HK-2 (cell line): ENCODE measurements at regions not wholly inside any gene's neighbourhood (a gene's known extent, or its start where the extent isn't known, plus 50 kb on each side); places are given as distances from the start of the nearest gene placed in this dataset.
"Not testable (repeated sequence)": the region's sequence is repeated elsewhere in the genome, so short reads cannot be mapped to it uniquely, and the experiment has no call there.

ENCODE experiments used
- DNase-seq: peaks from one replicate; pipeline ENCODE4 v3.0.0-alpha.2; 2018; ENCODE audit not compliant: unreplicated experiment

DNA sequence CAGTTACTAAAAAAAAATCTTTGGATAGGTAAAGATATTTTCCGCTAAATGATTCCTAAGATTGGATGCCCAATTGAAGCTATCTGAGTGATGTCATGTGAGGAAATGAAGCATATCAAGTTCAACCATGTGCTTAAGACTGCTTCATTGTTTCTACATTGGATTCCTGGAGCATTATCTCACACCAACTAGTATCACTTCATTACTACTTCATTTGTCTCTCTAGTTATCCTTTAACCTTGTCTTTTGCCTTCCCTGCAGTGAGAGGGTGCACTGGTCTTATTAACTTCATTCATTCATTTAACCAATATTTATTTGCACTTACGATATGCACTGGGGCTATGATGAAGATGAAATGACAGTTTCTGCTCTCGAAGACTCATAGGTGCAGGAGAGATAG is 198.1 kb downstream of the SLC38A4 start:
- DNase-seq, result no peak

GRCh38 chr12:46619474-46619873 is 206.3 kb downstream of the SLC38A4 start:
- not testable (repeated sequence) for DNase-seq

- DNase-seq, result not testable (repeated sequence)
These were observed 208.1 kb downstream of the SLC38A4 start for GRCh38 chr12:46617737-46618136.

DNA sequence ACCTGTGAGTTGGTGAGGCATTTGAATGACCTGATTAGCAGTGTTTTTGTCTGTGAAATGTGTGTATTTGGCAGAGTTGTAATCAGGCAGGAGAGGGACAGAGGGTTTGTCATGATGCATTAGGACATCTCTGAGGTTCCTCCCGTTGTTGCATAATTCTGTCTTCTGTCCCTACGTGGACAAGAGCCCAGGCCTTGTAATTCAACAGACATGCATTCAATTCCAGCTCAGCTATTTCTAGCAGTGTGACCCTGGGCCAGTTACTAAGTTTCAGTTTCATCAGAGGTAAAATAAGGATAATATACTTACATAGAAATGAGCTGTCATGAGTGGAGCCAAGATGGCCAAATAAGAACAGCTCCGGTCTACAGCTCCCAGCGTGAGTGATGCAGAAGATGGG is 208.6 kb downstream of the SLC38A4 start:
- no peak for DNase-seq

- no peak for DNase-seq
These were observed 215.0 kb downstream of the SLC38A4 start for GRCh38 chr12:46610754-46611153.

DNA sequence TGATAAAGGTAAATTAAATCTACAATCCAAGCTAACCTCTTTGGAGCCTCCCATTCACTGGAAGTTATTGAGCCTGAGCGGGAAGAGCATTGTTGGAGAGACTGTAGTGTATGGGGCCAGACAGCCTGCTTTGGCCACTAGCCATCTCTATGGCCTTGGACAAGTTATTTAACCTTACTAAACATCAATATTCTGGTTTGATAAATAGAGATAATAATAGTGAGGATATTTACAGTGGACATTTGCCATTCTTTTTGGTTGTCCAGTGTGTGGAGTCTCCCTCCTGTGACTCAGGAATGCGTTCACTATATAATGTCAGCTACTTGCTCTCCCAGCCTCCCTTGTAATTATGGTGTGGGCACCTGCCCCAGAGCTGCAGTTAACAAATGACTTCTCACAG is 216.1 kb downstream of the SLC38A4 start:
- DNase-seq, result no peak

DNA sequence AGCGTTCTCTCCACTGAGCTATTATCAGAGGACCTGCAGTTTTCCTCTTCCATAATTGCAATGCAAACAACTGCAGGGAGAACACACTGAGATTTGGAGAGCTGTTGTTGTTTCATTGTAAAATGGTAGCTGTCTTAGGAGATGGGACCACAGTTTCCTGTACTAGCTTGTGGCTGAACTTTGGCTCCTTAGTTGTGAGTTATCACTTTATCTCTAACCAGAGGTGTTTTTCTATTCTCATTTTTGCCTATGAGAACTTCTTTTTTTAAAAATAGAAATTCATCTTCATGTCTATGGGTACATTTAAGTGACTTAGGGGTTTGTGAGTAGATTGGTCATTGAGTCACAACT is 216.5 kb downstream of the SLC38A4 start:
- no peak for DNase-seq

DNA sequence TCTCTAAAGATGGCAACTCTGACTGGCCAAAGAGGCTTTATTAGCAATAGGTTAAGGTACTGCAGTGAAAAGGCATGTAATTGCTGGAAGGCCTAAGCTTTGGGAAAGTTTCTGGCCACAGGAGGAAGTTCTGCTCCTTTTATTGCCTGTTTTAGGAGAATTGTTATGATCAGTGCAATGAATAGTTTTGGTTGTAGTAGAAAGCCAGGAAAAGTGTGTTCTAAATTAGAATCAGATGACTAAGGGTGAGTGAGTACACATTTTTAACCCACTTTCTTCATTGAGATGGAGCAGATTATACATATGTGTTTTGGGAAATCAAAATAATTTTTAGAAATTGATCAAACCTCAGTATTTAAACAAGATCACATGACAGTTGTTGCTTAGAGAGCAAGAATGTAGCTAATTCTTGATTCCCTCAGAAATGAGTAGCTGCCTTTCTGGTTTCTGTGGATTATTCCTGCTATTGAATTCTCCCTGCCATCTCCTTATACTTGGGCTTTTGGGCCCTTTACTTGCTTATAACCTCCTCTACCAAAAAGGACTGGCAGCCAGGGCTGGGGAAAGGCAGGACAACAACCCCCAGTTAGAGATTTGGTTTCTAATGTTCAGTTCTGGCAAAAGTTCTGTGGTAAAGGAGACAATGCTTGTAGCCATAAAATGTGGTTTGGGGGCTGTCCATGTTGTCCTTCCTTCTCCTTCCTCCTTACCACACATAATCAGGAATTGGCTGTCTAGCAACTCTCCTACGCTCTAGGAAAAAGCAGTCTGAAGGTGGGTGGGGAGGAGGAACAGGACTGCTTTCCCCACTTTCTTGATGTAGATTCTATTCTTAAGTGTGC is 217.1 kb downstream of the SLC38A4 start:
- no peak for DNase-seq

GRCh38 chr12:46604684-46605083 is 221.1 kb downstream of the SLC38A4 start:
- no peak for DNase-seq

DNA sequence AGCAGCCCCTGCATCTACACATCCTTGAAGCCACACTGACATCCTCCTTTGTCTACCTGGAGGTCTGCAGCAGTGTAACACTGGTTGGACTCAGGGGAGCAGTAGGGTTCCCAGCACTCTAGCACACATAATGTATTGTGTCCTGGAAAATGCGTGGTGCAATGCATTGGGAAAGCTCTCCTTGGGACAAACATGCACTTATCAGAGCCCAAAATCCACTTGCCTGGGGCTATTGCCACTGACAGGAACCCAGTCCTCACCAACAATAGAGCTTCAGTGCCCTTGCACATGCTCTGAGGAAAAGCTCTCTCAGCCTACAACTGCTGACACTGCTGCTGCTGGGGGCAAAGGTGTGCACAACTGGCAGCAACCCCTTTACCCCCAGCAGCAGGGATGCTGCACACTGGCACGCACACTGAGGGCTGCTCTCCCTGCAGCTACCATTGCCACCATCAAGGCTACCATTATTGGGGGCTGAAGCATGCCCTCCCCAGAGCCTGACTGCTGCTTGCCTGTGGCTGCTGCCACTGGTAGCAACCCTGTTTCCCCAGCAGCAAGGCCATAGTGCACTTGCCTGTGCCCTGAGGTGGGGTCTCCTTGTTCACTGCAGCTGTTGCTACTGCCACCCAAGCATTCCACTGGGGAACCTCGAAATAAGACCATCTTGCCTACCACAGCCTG is 221.9 kb downstream of the SLC38A4 start:
- DNase-seq, result no peak

DNA sequence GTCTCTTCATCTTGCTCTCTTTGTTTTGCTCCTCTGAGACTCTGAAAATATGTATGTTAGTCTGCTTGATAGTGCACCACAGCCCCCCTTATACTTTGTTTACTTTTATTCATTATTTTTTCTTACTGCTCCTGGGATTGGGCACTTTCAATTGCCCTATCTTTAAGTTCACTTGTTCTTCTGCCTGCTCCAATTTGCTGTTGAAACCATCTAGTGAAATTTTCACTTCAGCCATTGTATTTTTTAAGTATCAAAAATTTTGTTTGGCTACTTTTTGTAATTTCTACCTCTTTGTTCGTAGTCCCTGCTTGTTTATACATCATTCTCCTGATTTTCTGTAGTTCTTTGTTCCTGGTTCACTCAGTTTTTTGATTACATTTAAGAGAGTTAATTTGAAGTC is 223.3 kb downstream of the SLC38A4 start:
- no peak for DNase-seq

GRCh38 chr12:46590991-46591703 is 218.6 kb upstream of the SLC38A2 start:
- no peak for DNase-seq

GRCh38 chr12:46585854-46586621 is 213.5 kb upstream of the SLC38A2 start:
- peak; percentile 35 for DNase-seq

GRCh38 chr12:46584098-46584497 is 211.5 kb upstream of the SLC38A2 start:
- DNase-seq, result not testable (repeated sequence)

DNA sequence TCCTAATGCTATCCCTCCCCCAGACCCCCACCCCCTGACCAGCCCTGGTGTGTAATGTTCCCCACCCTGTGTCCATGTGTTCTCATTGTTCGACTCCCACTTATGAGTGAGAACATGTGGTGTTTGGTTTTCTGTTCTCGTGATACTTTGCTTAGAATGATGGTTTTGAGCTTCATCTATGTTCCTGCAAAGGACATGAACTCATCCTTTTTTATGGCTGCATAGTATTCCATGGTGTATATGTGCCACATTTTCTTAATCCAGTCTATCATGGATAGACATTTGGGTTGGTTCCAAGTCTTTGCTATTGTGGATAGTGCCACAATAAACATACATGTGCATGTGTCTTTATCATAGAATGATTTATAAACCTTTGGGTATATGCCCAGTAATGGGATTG is 209.4 kb upstream of the SLC38A2 start:
- not testable (repeated sequence) for DNase-seq

GRCh38 chr12:46580445-46580844 is 207.9 kb upstream of the SLC38A2 start:
- DNase-seq, result no peak

DNA sequence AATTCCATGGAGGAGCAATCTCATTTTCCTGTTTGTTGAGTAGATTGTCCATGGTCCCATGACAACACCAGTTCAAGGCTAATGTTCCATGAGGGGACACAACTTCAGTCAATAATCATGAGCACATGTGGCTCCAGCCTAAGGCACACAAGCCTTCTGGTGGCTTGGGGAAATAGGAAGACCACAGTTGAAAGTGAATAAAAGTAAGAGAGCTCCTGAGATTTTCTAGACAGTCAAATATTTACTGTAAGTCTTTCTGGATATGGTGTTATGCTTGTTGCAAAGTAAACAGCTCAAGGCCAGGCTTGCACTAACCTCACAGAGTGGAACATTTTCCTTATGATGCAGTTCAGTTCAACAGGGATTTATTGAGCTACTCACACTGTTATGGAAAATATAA is 206.9 kb upstream of the SLC38A2 start:
- no peak for DNase-seq

- no peak for DNase-seq
These were observed 205.8 kb upstream of the SLC38A2 start for GRCh38 chr12:46578190-46578982.

DNA sequence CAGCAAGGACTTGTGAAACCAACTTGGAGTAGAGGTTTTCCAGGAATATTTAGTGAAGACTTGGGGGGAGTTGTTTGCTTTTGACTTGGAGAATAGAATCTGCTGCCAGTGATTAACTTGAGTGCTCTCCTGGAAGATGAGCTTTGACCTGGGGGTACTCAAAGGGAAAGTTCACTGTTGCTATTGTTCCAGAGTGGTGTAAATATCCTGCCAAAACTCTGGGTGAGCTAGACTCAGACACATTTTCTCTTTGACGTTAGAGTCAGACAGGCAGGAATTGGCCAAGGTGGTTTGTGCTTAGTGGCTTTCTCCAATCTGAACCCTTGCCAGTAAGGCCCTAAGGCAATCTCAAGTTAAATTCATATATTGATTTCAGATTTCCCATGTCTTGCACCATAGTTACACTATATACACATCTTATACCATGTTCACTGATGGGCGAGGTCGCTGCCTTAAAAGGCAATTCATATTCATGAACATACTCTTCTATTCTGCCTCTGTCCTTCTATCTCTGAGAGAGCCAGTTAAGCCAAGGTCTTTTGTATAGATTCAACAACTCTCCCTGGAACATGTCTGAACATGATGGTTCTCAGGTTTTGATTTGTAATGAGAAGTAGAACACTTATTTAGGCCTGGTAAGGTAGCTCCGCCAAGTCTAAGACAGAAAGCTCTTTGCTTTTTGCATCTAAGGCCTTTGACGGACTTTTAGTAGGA is 204.6 kb upstream of the SLC38A2 start:
- no peak for DNase-seq

DNA sequence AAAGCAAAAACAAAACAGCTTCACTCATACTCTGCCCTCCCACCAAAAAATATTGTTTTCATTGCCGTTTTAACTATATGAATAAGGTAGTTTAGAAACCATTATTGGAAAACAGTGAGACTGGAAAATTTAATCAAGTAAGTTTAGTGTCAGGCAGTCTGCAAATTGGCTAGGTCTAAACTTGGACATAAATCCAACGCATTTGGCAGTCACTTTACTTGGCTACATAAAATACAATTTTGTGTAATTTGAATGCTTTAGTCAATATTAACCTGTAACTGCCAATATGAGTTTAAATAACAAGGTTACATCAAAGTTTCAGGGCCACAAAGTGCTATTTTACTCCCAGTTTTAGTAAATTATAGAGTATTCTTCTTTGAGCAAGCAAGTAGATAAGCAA is 202.3 kb upstream of the SLC38A2 start:
- no peak for DNase-seq

DNA sequence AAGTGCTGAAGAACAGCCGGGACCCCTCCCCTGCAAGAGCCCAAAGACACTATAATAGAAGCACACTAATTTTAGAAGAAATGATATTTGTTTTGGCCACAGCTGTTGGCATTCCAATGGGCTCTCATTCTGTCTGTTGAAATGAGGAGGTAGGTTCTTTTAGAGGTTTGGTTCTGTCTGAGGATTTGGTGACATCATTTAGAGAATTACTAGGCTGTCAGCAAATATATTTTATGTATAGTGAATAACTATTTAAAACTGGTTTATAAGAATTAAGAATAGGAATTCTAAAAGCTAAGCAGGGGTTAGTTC is 200.7 kb upstream of the SLC38A2 start:
- no peak for DNase-seq
